Osteoblast (primary cell): ENCODE measurements at regions not wholly inside any gene's neighbourhood (a gene's known extent, or its start where the extent isn't known, plus 50 kb on each side); places are given as distances from the start of the nearest gene placed in this dataset.

ENCODE experiments used
- DNase-seq: peaks from one replicate; pipeline ENCODE4 v3.0.0; 2011; ENCODE audit warnings: low spot score, mixed read lengths; ENCODE audit not compliant: insufficient read length; ENCODE audit errors: missing footprints
- H2AFZ ChIP-seq: 2 replicates; pipeline ENCODE4 v1.6.0; 2011; ENCODE audit warnings: mild to moderate bottlenecking, low read length
- H3K27ac ChIP-seq: 2 replicates; pipeline ENCODE4 v1.5.1; 2011; ENCODE audit warnings: mild to moderate bottlenecking, low read depth, low read length, moderate library complexity
- H3K27me3 ChIP-seq: 2 replicates; pipeline ENCODE4 v1.6.0; 2012; ENCODE audit warnings: mild to moderate bottlenecking, control low read depth, inconsistent platforms, low read length, moderate library complexity; ENCODE audit not compliant: insufficient read depth
- H3K36me3 ChIP-seq: 2 replicates; pipeline ENCODE4 v1.5.1; 2011; ENCODE audit warnings: mild to moderate bottlenecking, low read length, control low read depth, moderate library complexity; ENCODE audit not compliant: insufficient read depth
- H3K4me1 ChIP-seq: 2 replicates; pipeline ENCODE4 v1.5.1; 2011; ENCODE audit warnings: mild to moderate bottlenecking, low read length, control low read depth, moderate library complexity; ENCODE audit not compliant: insufficient read depth
- H3K4me2 ChIP-seq: 2 replicates; pipeline ENCODE4 v1.6.0; 2011; ENCODE audit warnings: mild to moderate bottlenecking, low read length; ENCODE audit not compliant: insufficient read depth
- H3K4me3 ChIP-seq: fragments of 200-600 bp; sonication (generic); 3 replicates; pipeline ENCODE4 v1.5.1; 2012; ENCODE audit warnings: mild to moderate bottlenecking, low read length, inconsistent platforms; ENCODE audit not compliant: insufficient read depth
- H3K79me2 ChIP-seq: 2 replicates; pipeline ENCODE4 v1.6.0; 2012; ENCODE audit warnings: mild to moderate bottlenecking, low read length, control low read depth, inconsistent platforms; ENCODE audit not compliant: insufficient read depth
- H3K9me3 ChIP-seq: 2 replicates; pipeline ENCODE4 v1.5.1; 2011; ENCODE audit warnings: low read depth, low read length, control low read depth
- H4K20me1 ChIP-seq: 2 replicates; pipeline ENCODE4 v1.6.0; 2012; ENCODE audit warnings: mild to moderate bottlenecking, low read length, control low read depth; ENCODE audit not compliant: insufficient read depth
- TF ChIP-seq, protein P1 (sequence below): IDR thresholded peaks from 2 replicates; pipeline ENCODE4 v1.5.1; 2011; ENCODE audit warnings: mild to moderate bottlenecking, low read depth, low read length, moderate library complexity; ENCODE audit errors: extremely low read depth

DNA sequence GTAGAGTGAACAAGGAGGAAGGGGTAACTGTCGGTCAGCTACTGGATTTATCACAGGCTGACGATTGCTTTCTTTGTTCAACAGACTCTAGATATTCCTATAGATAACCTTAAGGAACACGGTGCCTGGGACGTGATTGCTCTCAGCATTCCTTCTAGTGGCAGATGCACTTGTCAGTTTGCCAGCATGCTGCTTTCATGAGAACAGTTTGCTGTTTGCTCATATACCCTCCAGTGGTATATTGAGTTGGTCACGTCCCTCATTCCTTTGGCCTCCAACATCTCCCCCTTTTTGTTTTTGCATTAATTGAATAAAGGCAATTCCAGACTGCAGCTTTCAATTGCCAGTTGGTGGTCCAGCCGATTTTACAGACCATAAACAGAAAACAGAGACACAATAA is 76.8 kb upstream of the BTN3A2 start:
- H3K9me3 ChIP-seq, result no peaks in the 10 kb centered on the region
- H3K36me3 ChIP-seq, result no peaks in the 10 kb centered on the region
- H4K20me1 ChIP-seq, result no peaks in the 10 kb centered on the region

DNA sequence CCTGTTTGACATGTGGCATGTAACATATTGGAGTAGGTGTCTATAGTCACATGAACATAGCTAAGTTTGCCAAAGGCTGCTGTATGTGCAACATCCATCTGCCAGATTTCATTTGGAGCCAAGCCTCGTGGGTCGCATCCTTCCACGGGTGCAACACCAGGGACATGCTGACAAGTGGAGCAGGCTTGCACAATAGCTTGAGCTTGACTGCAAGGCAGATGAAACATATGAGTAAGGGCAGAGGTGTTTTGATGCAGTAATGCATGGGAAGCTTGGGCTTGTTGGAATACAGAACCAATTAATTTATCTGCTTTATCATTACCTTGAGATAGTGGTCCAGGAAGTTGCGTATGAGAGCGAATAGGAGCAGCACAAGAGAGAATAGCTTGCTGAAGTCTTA is 74.1 kb upstream of the BTN3A2 start:
- H3K27me3 ChIP-seq, result no peaks in the 10 kb centered on the region
- no peak overlapping the region for H3K27ac ChIP-seq
- TF ChIP-seq, protein P1, sequence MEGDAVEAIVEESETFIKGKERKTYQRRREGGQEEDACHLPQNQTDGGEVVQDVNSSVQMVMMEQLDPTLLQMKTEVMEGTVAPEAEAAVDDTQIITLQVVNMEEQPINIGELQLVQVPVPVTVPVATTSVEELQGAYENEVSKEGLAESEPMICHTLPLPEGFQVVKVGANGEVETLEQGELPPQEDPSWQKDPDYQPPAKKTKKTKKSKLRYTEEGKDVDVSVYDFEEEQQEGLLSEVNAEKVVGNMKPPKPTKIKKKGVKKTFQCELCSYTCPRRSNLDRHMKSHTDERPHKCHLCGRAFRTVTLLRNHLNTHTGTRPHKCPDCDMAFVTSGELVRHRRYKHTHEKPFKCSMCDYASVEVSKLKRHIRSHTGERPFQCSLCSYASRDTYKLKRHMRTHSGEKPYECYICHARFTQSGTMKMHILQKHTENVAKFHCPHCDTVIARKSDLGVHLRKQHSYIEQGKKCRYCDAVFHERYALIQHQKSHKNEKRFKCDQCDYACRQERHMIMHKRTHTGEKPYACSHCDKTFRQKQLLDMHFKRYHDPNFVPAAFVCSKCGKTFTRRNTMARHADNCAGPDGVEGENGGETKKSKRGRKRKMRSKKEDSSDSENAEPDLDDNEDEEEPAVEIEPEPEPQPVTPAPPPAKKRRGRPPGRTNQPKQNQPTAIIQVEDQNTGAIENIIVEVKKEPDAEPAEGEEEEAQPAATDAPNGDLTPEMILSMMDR, result no peak
- H3K4me1 ChIP-seq, result peaks cover 8% of the 10 kb centered on the region
- H4K20me1 ChIP-seq, result no peaks in the 10 kb centered on the region
- no peaks in the 10 kb centered on the region for H3K36me3 ChIP-seq
- H3K4me2 ChIP-seq, result no peak overlapping the region
- H3K9me3 ChIP-seq, result no peaks in the 10 kb centered on the region
- no peaks in the 10 kb centered on the region for H3K79me2 ChIP-seq
- no peak for DNase-seq
- no peak overlapping the region for H2AFZ ChIP-seq
- no peak overlapping the region for H3K4me3 ChIP-seq

More for the DNA sequence above, 76.8 kb upstream of the BTN3A2 start:
- H3K79me2 ChIP-seq, result no peaks in the 10 kb centered on the region
- no peaks in the 10 kb centered on the region for H3K27me3 ChIP-seq
- no peak overlapping the region for H3K4me2 ChIP-seq
- H3K4me3 ChIP-seq, result no peak overlapping the region
- H3K4me1 ChIP-seq, result no peaks in the 10 kb centered on the region
- no peak overlapping the region for H2AFZ ChIP-seq
- TF ChIP-seq, protein P1, result no peak
- DNase-seq, result no peak
- H3K27ac ChIP-seq, result no peak overlapping the region

DNA sequence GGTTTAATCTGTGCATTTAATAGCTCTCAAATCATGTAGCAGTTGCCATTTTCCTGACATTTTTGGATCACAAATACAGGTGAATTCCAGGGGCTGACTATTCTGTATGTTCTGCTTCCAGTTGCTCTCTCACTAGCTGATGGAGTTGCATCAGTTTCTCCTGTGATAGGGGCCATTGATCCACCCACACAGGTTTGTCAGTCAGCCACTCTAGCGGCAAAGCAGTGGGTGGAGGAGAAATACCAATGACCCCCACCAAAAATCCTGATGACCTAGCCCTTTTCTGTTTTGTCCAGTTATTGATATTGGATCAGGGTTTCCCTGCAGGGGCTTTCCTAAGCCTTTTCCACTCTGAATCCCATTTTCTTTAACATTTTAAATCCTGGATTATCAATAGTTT is 72.3 kb upstream of the BTN3A2 start:
- TF ChIP-seq, protein P1, result no peak

DNA sequence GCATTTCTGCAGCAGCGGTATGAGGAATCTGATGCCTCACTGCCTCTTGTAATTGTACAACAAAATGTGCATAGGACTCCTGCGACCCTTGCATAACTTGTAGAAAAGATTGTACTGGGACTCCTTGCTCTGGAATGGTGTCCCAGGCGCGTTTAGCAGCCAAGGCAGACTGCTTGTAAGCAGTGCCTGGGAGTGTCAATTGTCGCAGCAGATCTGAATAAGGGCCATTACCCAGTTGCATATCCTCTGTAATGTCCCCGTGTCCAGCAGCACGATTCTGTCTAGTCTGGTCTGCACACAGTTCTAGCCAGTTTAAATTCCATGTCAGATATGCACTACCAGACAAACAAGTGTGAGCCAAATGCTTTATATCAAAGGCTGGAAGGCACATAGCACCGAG is 70.7 kb upstream of the BTN3A2 start:
- no peaks in the 10 kb centered on the region for H3K27me3 ChIP-seq
- H3K79me2 ChIP-seq, result no peaks in the 10 kb centered on the region
- H3K9me3 ChIP-seq, result no peaks in the 10 kb centered on the region
- no peak overlapping the region for H2AFZ ChIP-seq
- H3K4me3 ChIP-seq, result no peak overlapping the region
- H3K4me1 ChIP-seq, result peaks cover 21% of the 10 kb centered on the region
- no peaks in the 10 kb centered on the region for H4K20me1 ChIP-seq
- H3K27ac ChIP-seq, result no peak overlapping the region
- no peaks in the 10 kb centered on the region for H3K36me3 ChIP-seq
- no peak for DNase-seq
- TF ChIP-seq, protein P1, result no peak
- H3K4me2 ChIP-seq, result no peak overlapping the region

More for the DNA sequence above, 72.3 kb upstream of the BTN3A2 start:
- Histone ChIP-seq H3K9me3 (no peaks in the 10 kb centered on the region), H3K79me2 (no peaks in the 10 kb centered on the region), H3K36me3 (no peaks in the 10 kb centered on the region), H2AFZ (no peak overlapping the region), H3K4me3 (no peak overlapping the region), H3K27ac (no peak overlapping the region), H3K4me1 (peaks cover 21% of the 10 kb centered on the region), H3K27me3 (no peaks in the 10 kb centered on the region), H3K4me2 (no peak overlapping the region), H4K20me1 (no peaks in the 10 kb centered on the region)
- DNase-seq, result no peak
